ENCODE measurements at regions not wholly inside any gene's neighbourhood (a gene's known extent, or its start where the extent isn't known, plus 50 kb on each side); places are given as distances from the start of the nearest gene placed in this dataset.

- no peak for TF ChIP-seq CTCF (IDR thresholded peaks at IDR 0.05)
- no peak for TF ChIP-seq POLR2A (IDR thresholded peaks at IDR 0.05)
Measured at GRCh38 chr18:29596959-29597358, 1420.0 kb upstream of the CDH2 start.
